SK-N-MC (cell line): ENCODE measurements at regions not wholly inside any gene's neighbourhood (a gene's known extent, or its start where the extent isn't known, plus 50 kb on each side); places are given as distances from the start of the nearest gene placed in this dataset.

Experiments used
- FOXP2 ChIP-seq: optimal IDR thresholded peaks from 2 replicates; pipeline ENCODE3; 2011; ENCODE audit warnings: mild to moderate bottlenecking, moderate library complexity; ENCODE audit not compliant: insufficient read depth; ENCODE audit errors: extremely low read length, control extremely low read depth
- POLR2AphosphoS5 ChIP-seq: IDR thresholded peaks from 2 replicates; pipeline ENCODE4 v1.6.1; 2012; ENCODE audit warnings: mild to moderate bottlenecking, low read depth, low read length, borderline replicate concordance

GRCh38 chr19:31882709-31883108, 462.7 kb upstream of the ZNF507 start:
- TF ChIP-seq FOXP2, result no peak
- no peak for TF ChIP-seq POLR2AphosphoS5
